Astrocyte of the spinal cord (primary cell): ENCODE measurements at regions not wholly inside any gene's neighbourhood (a gene's known extent, or its start where the extent isn't known, plus 50 kb on each side); places are given as distances from the start of the nearest gene placed in this dataset.

Experiments used
- DNase-seq: peaks from one replicate; pipeline ENCODE4 v3.0.0; 2011; ENCODE audit warnings: low read depth, low spot score
- H3K4me3 ChIP-seq: 2 replicates; pipeline ENCODE4 v1.5.1; 2011; ENCODE audit warnings: low read depth, mild to moderate bottlenecking, low read length, moderate library complexity
- in situ Hi-C: cut with HindIII; loops from 2 replicates; pipeline ENCODE4 v1.10.0; 2017; ENCODE audit warnings: low sequenced_read_pairs
- TF ChIP-seq, protein P1 (sequence below): IDR thresholded peaks from 2 replicates; pipeline ENCODE4 v1.5.1; 2012; ENCODE audit warnings: low read depth, mild to moderate bottlenecking, low read length, inconsistent platforms

DNA sequence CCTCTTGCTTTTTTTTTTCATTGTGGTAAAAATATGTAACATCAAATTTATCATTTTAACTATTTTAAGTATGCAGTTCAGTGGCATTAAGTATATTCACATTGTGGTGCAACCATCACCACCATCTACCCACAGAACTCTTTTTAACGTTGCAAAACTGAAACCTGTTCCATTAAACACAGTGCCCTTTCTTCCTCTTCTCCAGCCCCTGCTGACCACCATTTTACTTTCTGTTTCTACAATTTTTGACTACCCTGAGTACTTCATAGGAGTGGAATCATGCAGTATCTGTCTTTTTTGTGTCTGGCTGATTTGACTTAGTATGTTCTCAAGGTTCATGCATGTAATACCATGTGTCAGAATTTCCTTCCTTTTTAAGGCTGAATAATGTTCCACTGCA is 153.1 kb downstream of the FGF9 start:
- H3K4me3 ChIP-seq, result no peak overlapping the region
- no peak for DNase-seq
- TF ChIP-seq, protein P1, sequence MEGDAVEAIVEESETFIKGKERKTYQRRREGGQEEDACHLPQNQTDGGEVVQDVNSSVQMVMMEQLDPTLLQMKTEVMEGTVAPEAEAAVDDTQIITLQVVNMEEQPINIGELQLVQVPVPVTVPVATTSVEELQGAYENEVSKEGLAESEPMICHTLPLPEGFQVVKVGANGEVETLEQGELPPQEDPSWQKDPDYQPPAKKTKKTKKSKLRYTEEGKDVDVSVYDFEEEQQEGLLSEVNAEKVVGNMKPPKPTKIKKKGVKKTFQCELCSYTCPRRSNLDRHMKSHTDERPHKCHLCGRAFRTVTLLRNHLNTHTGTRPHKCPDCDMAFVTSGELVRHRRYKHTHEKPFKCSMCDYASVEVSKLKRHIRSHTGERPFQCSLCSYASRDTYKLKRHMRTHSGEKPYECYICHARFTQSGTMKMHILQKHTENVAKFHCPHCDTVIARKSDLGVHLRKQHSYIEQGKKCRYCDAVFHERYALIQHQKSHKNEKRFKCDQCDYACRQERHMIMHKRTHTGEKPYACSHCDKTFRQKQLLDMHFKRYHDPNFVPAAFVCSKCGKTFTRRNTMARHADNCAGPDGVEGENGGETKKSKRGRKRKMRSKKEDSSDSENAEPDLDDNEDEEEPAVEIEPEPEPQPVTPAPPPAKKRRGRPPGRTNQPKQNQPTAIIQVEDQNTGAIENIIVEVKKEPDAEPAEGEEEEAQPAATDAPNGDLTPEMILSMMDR, result no peak
- in situ Hi-C loops, result no loop called here

DNA sequence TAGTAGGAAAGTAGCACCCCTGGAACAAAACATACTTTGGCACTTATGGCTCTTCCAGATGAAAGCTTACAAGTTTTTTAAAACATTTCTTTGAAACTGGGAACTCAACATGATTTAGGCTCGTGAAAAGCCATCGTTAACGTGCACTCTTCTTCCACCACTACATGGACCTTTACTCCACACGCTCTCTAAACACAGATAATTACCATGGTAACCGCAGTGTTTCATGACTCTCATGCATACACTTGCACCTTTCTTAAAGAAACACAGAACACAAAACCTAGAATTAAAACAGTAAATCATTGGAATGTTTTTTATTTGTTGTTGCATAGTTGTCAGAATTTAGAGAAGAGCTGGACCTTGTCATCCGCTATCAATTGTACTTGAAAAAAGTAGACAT is 154.3 kb downstream of the FGF9 start:
- TF ChIP-seq, protein P1, result no peak
- DNase-seq, result no peak
- in situ Hi-C loops, result no loop called here
- H3K4me3 ChIP-seq, result no peak overlapping the region

DNA sequence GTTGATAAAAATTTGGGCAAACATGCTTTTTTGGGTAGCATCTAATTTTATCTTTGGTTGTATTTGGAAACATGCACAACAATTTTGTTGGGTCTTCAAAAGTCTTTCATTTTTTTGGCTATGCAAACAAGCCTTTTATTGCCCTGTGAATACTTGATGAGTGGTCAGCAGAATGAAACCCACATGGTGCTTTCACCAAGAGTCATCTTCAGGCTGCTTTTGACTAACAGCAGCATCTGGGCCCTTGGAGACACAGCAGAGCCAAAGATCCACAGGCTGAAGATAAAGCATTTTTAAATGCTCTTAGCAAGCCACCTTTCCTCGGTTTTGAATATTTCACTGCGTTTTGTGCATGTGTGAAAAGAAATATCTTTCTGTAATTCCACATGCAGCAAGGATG is 154.9 kb downstream of the FGF9 start:
- no peak for DNase-seq
- TF ChIP-seq, protein P1, result no peak
- H3K4me3 ChIP-seq, result no peak overlapping the region
- in situ Hi-C loops, result no loop called here

DNA sequence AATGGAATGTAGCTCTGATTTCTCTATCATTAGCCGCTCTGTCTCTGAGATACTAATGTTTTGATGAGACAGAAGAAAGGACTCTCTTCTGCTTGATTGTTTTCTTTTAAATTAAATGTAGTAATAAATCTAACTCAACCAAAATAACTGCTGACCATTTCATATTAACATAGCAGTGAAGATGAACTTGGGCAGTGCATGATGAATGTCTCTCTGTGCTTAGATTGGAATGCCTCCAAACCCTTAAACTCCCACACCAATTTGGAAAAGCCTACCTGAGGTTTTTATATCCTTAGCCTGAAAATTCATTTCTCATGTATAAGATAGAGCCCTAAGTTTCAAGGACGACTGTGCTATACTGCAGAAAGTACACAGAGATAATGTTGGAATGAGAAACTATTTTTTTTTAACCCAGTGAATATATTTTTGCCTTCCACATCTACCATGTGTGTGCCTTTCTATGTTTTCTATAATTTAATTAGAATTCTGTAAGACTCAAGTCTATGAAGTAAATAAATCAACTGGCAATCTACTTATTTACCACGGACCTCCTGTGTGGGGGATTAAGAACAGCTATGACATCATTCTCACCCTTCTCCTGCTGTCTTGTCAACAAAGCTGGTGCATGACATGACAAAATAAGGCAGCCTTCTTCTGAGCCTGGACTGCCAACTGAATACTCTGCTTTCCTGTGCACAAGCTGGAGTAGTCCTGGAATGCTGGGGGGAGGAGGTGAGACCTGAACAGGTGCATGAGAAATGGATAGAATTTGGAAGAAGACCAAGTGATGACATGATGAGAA is 155.5 kb downstream of the FGF9 start:
- TF ChIP-seq, protein P1, result no peak
- no peak for DNase-seq
- in situ Hi-C loops, result no loop called here
- H3K4me3 ChIP-seq, result no peak overlapping the region

DNA sequence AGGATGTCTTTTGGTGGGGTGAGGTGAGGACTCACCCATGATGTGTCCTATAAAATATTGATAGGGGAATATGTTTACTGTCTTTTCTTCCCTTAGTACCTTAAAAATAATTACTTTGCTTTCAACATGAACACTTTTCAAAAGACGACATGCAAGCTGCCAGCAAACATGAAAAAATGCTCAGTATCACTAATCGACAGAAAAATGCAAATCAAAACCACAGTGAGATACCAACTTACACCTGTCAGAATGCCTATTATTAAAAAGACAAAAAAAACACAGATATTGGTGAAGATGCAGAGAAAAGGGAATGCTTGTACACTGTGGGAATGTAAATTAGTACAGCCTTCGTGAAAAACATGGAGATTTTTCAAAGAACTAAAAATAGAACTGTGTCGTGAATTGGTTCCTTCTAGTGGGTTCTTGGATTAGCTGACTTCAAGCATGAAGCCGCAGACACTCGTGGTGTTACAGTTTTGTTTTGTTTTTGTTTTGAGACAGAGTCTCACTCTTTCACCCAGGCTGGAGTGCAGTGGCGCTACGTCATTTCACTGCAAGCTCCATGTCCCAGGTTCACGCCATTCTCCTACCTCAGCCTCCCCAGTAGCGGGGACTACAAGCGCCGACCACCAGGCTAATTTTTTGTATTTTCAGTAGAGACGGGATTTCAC is 160.9 kb downstream of the FGF9 start:
- no peak overlapping the region for H3K4me3 ChIP-seq
- no peak for DNase-seq
- TF ChIP-seq, protein P1, result no peak
- in situ Hi-C loops, result no loop called here

DNA sequence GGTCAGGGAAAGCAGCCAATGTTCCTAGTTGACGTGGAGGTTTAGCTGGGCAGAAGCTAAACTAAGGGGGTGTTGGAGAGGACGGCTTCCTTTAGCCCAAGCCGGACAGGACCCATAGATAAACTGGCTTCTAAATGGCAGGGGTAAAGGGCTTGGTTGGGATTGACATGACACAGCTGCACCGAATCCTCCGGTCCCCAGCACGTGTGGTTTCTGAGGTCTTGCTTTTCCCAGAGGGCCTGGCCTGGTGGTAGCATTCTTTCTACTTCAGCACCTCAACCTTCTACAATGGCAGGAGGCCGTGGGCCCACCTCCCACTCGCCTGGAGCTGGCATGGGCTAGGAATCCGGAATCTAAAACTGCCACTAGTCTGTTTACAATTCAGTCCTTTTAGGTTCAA is 163.0 kb downstream of the FGF9 start:
- DNase-seq, result no peak
- TF ChIP-seq, protein P1, result no peak
- in situ Hi-C loops, result no loop called here
- no peak overlapping the region for H3K4me3 ChIP-seq
